GM23338 (cell line): ENCODE measurements at regions not wholly inside any gene's neighbourhood (a gene's known extent, or its start where the extent isn't known, plus 50 kb on each side); places are given as distances from the start of the nearest gene placed in this dataset.

Source experiments
- EZH2 ChIP-seq: fragments of 200-600 bp; sonication (generic); IDR thresholded peaks from one replicate; pipeline ENCODE4 v1.8.0; 2017; ENCODE audit warnings: antibody characterized with exemption, mild to moderate bottlenecking, low read depth; ENCODE audit not compliant: unreplicated experiment
- EZH2phosphoT487 ChIP-seq: fragments of 200-600 bp; sonication (generic); IDR thresholded peaks from one replicate; pipeline ENCODE4 v1.8.1; 2018; ENCODE audit warnings: antibody characterized with exemption; ENCODE audit not compliant: unreplicated experiment
- STAT1 ChIP-seq: IDR thresholded peaks from one replicate; pipeline ENCODE4 v1.6.1; 2016; ENCODE audit warnings: antibody characterized with exemption; ENCODE audit not compliant: unreplicated experiment
- TF ChIP-seq, protein P1 (sequence below), 2 experiments: fragments of 200-600 bp in 1 of 2; sonication (generic) in 1 of 2; conservative IDR thresholded peaks; 2 replicates each; pipeline versions ENCODE4 v1.5.1 to v1.6.1; 2016 to 2017; ENCODE audit warnings: antibody characterized with exemption in 2 of 2, low read depth in 2 of 2, mild to moderate bottlenecking in 2 of 2, moderate library complexity in 1 of 2

DNA sequence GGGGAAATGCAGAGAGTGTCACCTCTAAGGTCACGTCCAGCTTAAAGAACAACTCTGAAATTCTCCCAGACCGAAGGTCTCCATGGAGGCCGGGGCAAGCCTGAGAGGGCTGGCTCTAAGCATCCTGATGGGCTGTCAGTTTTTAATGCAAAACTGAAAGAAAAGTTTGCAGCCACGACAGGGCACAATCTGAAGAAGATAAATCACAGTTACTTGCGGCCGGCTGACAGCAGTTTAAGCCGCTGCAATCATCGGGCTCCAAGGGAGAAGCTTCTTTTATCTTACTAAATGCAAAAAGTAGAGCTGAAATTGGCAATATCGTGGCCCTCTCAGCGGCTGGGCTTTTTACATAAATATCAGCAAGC lies 168.8 kb downstream of the CYLD start:
- TF ChIP-seq, protein P1, sequence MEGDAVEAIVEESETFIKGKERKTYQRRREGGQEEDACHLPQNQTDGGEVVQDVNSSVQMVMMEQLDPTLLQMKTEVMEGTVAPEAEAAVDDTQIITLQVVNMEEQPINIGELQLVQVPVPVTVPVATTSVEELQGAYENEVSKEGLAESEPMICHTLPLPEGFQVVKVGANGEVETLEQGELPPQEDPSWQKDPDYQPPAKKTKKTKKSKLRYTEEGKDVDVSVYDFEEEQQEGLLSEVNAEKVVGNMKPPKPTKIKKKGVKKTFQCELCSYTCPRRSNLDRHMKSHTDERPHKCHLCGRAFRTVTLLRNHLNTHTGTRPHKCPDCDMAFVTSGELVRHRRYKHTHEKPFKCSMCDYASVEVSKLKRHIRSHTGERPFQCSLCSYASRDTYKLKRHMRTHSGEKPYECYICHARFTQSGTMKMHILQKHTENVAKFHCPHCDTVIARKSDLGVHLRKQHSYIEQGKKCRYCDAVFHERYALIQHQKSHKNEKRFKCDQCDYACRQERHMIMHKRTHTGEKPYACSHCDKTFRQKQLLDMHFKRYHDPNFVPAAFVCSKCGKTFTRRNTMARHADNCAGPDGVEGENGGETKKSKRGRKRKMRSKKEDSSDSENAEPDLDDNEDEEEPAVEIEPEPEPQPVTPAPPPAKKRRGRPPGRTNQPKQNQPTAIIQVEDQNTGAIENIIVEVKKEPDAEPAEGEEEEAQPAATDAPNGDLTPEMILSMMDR (conservative IDR thresholded peaks at IDR 0.05; ENCODE audit: low read depth in 2 of 2), result no peak
- TF ChIP-seq EZH2, result no peak
- no peak for TF ChIP-seq STAT1
- no peak for TF ChIP-seq EZH2phosphoT487
